B cell (primary cell): ENCODE measurements at regions not wholly inside any gene's neighbourhood (a gene's known extent, or its start where the extent isn't known, plus 50 kb on each side); places are given as distances from the start of the nearest gene placed in this dataset.

Experiments
- EZH2 ChIP-seq: IDR thresholded peaks from 2 replicates; pipeline ENCODE4 v1.6.1; 2012; ENCODE audit warnings: borderline replicate concordance, low read depth, mild to moderate bottlenecking, moderate library complexity, low read length; ENCODE audit not compliant: insufficient read depth, poor library complexity, severe bottlenecking
- TF ChIP-seq, protein P1 (sequence below): fragments of 200-600 bp; IDR thresholded peaks from one replicate; pipeline ENCODE4 v1.8.0; 2022; ENCODE audit warnings: antibody characterized with exemption, mild to moderate bottlenecking

DNA sequence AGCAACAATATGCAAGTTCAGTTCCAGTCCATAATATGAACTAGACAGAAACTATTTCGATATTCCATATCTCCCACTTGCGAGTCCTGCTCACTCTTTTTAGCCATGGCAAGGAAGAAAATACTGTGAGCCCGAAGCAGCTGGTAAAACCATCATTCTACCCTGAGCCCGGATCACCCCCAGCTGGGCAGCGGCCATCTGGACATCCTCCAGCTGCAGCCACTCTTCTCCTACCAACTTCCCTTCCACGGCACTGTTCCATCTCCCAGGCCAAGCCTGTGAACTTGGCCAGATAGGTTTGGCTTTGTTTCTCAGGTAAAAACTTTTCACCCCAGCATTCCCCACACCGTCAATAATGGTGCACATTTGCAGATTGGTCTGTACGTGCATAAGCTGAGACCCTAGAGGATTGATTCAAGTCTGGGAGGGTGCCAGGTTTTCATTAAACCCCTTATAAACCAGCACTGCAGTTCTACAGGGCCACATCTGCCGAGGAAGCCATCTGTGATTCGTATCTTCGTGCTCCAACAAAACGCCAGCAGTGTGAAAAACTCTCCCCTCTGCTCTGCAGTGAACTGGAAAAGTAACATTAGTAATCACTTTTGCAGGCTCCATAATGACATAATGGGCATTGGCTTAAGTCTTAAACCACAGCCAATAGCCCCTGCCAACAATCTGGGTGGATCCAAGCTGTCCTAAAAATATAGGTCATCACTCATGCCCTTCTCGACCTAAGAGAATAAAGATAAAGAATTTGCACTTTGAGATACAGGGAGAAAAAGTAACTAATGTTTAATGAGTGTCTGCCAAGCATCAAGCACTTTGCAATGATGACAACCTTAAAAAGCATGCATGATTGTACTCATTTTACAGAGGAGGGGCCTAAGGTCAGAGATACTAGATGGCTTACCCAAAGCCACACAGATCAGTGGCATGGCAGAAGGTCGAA, 205.1 kb downstream of the PLPP3 start:
- TF ChIP-seq, protein P1, sequence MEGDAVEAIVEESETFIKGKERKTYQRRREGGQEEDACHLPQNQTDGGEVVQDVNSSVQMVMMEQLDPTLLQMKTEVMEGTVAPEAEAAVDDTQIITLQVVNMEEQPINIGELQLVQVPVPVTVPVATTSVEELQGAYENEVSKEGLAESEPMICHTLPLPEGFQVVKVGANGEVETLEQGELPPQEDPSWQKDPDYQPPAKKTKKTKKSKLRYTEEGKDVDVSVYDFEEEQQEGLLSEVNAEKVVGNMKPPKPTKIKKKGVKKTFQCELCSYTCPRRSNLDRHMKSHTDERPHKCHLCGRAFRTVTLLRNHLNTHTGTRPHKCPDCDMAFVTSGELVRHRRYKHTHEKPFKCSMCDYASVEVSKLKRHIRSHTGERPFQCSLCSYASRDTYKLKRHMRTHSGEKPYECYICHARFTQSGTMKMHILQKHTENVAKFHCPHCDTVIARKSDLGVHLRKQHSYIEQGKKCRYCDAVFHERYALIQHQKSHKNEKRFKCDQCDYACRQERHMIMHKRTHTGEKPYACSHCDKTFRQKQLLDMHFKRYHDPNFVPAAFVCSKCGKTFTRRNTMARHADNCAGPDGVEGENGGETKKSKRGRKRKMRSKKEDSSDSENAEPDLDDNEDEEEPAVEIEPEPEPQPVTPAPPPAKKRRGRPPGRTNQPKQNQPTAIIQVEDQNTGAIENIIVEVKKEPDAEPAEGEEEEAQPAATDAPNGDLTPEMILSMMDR = no peak
- TF ChIP-seq EZH2 = no peak
